Stomach (tissue), 4 donors: ENCODE measurements at regions not wholly inside any gene's neighbourhood (a gene's known extent, or its start where the extent isn't known, plus 50 kb on each side); places are given as distances from the start of the nearest gene placed in this dataset.

Source experiments
- CTCF ChIP-seq, 7 experiments: fragments of 450-650 bp in 4 of 7; fragments of 200-600 bp in 3 of 7; sonication (generic) in 3 of 7; IDR thresholded peaks; one replicate each; pipeline ENCODE4 v1.5.1; 2016 to 2019; ENCODE audit warnings: antibody characterized with exemption in 7 of 7, control low read depth in 2 of 7, mild to moderate bottlenecking in 1 of 7
- EP300 ChIP-seq: sonication (generic); formaldehyde crosslinking; IDR thresholded peaks from one replicate; pipeline ENCODE4 v1.6.1; 2017; ENCODE audit warnings: antibody characterized with exemption
- POLR2A ChIP-seq, 4 donors: fragments of 450-650 bp; IDR thresholded peaks; one replicate each; pipeline ENCODE4 v1.6.1; 2016; ENCODE audit warnings: antibody characterized with exemption in 4 of 4, control low read depth in 2 of 4, mild to moderate bottlenecking in 1 of 4, moderate library complexity in 1 of 4
- POLR2AphosphoS5 ChIP-seq, 3 donors: sonication (generic); formaldehyde crosslinking; IDR thresholded peaks; one replicate each; pipeline ENCODE4 v1.6.1; 2016; ENCODE audit warnings: antibody characterized with exemption in 3 of 3

GRCh38 chr14:76320975-76321374 lies 55.0 kb upstream of the ESRRB start:
- TF ChIP-seq CTCF (IDR thresholded peaks at IDR 0.05) (no peak), EP300 (no peak), POLR2AphosphoS5 (IDR thresholded peaks at IDR 0.05) (no peak), POLR2A (IDR thresholded peaks at IDR 0.05) (no peak)
